ENCODE measurements at regions not wholly inside any gene's neighbourhood (a gene's known extent, or its start where the extent isn't known, plus 50 kb on each side); places are given as distances from the start of the nearest gene placed in this dataset.

DNA sequence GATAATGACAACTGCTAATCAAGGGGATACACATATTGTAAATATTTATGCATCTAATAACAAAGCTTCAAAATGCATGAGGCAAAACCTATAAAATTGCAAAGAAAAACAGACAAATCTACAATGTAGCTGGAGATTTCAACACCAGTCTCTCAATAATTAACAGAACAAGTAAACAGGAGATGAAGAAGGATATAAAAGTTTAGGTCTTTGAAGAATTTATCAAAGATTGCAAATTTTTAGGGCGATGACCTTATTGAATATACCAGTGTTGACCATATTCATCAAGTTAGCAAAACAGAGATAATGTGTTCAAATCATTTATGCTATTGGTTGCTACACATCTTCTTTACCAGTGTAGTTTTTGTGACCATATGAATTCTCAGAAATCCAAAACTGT, 237.8 kb upstream of the SGK1 start:
- CTCF ChIA-PET = no interaction called here

DNA sequence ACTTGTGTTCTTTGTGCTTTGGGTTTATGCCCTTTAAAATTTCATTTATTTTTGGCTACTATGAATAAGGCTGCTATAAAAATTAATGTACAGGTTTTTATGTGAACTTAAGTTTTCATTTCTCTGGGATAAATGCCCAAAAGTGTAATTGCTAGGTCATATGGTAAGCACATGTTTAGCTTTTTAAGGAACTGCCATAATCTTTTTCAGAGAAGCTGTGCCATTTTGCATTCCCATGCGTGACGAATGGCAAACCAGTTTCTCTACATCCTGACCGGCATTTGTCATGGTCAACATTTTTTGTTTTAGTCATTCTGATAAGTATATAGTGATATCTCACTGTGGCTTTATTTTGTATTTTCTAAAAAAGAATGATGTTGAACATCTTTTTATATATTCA, 236.0 kb upstream of the SGK1 start:
- peak; percentile 75 for DNase-seq (ENCODE audit: low read depth)
- TF ChIP-seq, protein P1, sequence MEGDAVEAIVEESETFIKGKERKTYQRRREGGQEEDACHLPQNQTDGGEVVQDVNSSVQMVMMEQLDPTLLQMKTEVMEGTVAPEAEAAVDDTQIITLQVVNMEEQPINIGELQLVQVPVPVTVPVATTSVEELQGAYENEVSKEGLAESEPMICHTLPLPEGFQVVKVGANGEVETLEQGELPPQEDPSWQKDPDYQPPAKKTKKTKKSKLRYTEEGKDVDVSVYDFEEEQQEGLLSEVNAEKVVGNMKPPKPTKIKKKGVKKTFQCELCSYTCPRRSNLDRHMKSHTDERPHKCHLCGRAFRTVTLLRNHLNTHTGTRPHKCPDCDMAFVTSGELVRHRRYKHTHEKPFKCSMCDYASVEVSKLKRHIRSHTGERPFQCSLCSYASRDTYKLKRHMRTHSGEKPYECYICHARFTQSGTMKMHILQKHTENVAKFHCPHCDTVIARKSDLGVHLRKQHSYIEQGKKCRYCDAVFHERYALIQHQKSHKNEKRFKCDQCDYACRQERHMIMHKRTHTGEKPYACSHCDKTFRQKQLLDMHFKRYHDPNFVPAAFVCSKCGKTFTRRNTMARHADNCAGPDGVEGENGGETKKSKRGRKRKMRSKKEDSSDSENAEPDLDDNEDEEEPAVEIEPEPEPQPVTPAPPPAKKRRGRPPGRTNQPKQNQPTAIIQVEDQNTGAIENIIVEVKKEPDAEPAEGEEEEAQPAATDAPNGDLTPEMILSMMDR (IDR thresholded peaks at IDR 0.05; ENCODE audit: insufficient read depth, low read depth, low read length) = no peak
- CTCF ChIA-PET = no interaction called here
- Histone ChIP-seq H3K27me3 (ENCODE audit: control insufficient read depth, insufficient read depth, low read length) (no peaks in the 10 kb centered on the region), H3K36me3 (ENCODE audit: control insufficient read depth, insufficient read depth, low read length) (no peaks in the 10 kb centered on the region), H3K4me3 (ENCODE audit: low read depth, low read length) (no peak overlapping the region)
- POLR2A ChIA-PET = interaction anchor here (0.6 kb wide), 1 partner anchor 355 kb away, joined by 4 read pairs; no protein-coding TSS in a partner anchor

More for the DNA sequence above, 237.8 kb upstream of the SGK1 start:
- no peaks in the 10 kb centered on the region for H3K36me3 ChIP-seq (ENCODE audit: control insufficient read depth, insufficient read depth, low read length)
- POLR2A ChIA-PET = no interaction called here
- H3K27me3 ChIP-seq (ENCODE audit: control insufficient read depth, insufficient read depth, low read length) = no peaks in the 10 kb centered on the region
- no peak overlapping the region for H3K4me3 ChIP-seq (ENCODE audit: low read depth, low read length)
- TF ChIP-seq, protein P1 (IDR thresholded peaks at IDR 0.05; ENCODE audit: insufficient read depth, low read depth, low read length) = no peak
- no peak for DNase-seq (ENCODE audit: low read depth)

DNA sequence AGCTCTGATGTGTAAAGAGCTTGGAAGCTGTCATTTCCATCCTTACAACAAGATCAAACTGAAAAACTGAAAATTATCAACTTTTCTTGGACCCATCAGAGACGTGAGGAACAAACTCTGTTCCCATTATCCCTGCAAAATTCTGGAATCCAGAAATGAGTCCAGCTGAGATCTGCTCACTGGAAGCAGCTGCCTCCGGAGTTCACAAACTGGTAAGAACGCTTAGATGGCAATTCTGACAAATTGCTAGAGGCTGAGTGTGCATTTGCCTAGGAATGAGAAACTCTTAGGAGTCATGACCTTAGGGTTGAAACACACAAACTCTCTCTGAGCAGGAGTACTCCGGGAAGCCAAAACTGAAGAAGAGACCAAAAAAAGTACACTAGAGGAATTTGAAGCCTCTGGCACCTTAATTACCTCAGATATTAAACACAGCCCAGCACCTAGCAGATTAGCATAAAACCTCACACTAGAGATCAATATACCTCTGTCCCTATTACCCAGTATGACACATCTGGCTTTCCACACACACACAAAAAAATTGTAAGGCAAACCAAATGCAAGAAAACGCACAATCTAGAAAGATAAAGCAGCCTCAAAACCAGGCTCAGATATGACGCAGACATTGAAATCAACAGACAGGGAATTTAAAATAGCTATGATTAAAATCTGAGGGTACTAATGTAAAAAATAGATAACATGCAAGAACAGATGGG, 233.5 kb upstream of the SGK1 start:
- H3K36me3 ChIP-seq (ENCODE audit: control insufficient read depth, insufficient read depth, low read length) = no peaks in the 10 kb centered on the region
- CTCF ChIA-PET = interaction anchor here (1.0 to 1.3 kb wide), 3 partner anchors 11 to 126 kb away, joined by 3 read pairs; no protein-coding TSS in a partner anchor
- DNase-seq (ENCODE audit: low read depth) = peak; percentile 62
- POLR2A ChIA-PET = interaction anchor here (0.8 kb wide), 1 partner anchor 374 kb away, joined by 4 read pairs; no protein-coding TSS in a partner anchor
- H3K4me3 ChIP-seq (ENCODE audit: low read depth, low read length) = no peak overlapping the region
- TF ChIP-seq, protein P1 (IDR thresholded peaks at IDR 0.05; ENCODE audit: insufficient read depth, low read depth, low read length) = no peak
- H3K27me3 ChIP-seq (ENCODE audit: control insufficient read depth, insufficient read depth, low read length) = no peaks in the 10 kb centered on the region

DNA sequence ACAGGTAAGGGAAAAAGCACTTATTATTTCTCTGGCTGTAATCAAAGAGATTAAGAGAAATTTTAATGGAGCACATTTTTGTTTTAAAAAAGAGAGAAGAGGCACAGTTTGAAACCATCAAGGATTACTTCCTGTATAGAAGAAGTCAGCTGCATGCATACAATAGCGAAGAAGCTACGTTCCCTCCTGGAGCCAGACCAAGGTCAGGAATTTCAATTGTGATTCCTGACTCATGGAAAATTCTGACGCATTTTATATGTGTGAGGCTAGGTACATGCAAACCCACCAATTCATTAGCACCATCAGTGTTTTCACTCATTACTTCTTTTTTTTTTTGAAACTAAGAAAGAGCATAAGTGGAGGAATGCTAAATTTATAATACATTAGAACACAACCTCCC, 232.7 kb upstream of the SGK1 start:
- no peaks in the 10 kb centered on the region for H3K36me3 ChIP-seq (ENCODE audit: control insufficient read depth, insufficient read depth, low read length)
- no peak overlapping the region for H3K4me3 ChIP-seq (ENCODE audit: low read depth, low read length)
- CTCF ChIA-PET = interaction anchor here (1.0 to 1.2 kb wide), 2 partner anchors 125 to 373 kb away, joined by 3 to 6 read pairs; no protein-coding TSS in a partner anchor
- TF ChIP-seq, protein P1 (IDR thresholded peaks at IDR 0.05; ENCODE audit: insufficient read depth, low read depth, low read length) = no peak
- no peak for DNase-seq (ENCODE audit: low read depth)
- POLR2A ChIA-PET = interaction anchor here (0.6 to 0.8 kb wide), 2 partner anchors 69 to 373 kb away, joined by 3 to 4 read pairs; no protein-coding TSS in a partner anchor
- no peaks in the 10 kb centered on the region for H3K27me3 ChIP-seq (ENCODE audit: control insufficient read depth, insufficient read depth, low read length)

DNA sequence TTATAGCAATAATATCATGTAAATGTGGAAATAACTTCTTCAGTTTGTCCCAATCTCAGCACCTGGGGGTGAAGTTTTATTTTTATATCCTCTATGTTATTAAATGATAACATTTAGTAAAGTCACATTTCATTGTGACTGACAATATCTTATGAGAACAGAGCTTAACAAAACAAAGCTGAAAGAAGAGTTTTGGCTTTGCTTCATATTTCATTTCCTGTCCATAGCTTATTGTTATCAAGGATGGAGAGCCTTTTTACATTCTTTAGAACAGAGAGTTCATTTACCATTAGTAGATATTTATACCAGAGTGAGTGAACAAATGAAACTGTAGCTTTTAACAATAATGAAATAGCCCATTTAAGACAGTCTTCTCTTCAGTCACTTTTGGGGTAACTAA, 231.9 kb upstream of the SGK1 start:
- TF ChIP-seq, protein P1 (IDR thresholded peaks at IDR 0.05; ENCODE audit: insufficient read depth, low read depth, low read length) = no peak
- Histone ChIP-seq H3K4me3 (ENCODE audit: low read depth, low read length) (no peak overlapping the region), H3K36me3 (ENCODE audit: control insufficient read depth, insufficient read depth, low read length) (no peaks in the 10 kb centered on the region), H3K27me3 (ENCODE audit: control insufficient read depth, insufficient read depth, low read length) (no peaks in the 10 kb centered on the region)
- ChIA-PET POLR2A (no interaction called here), CTCF (interaction anchor here (1.2 kb wide), 1 partner anchor 372 kb away, joined by 6 read pairs; no protein-coding TSS in a partner anchor)
- no peak for DNase-seq (ENCODE audit: low read depth)

All from BJ (cell line).